Stomach (tissue), 8 donors: ENCODE measurements at regions not wholly inside any gene's neighbourhood (a gene's known extent, or its start where the extent isn't known, plus 50 kb on each side); places are given as distances from the start of the nearest gene placed in this dataset.

Experiments used
- DNase-seq, 2 donors: peaks; one replicate each; pipeline versions ENCODE4 v3.0.0 to v3.0.0-alpha.2; 2013 to 2019
- H3K27ac ChIP-seq, 5 donors: fragments of 200-600 bp in 4 of 5; sonication (generic) in 4 of 5; one replicate each; pipeline ENCODE4 v1.5.1; 2013 to 2019; ENCODE audit warnings: mild to moderate bottlenecking in 1 of 5, moderate library complexity in 1 of 5
- H3K27me3 ChIP-seq, 3 donors: fragments of 200-600 bp; sonication (generic); one replicate each; pipeline ENCODE4 v1.5.1; 2017 to 2019; ENCODE audit warnings: mixed run types in 1 of 3
- H3K36me3 ChIP-seq, 4 donors: fragments of 200-600 bp; sonication (generic); 1 replicate in 3 of 4; 2 replicates in 1 of 4; pipeline ENCODE4 v1.5.1; 2016 to 2019
- H3K4me1 ChIP-seq, 4 donors: fragments of 200-600 bp; sonication (generic); one replicate each; pipeline ENCODE4 v1.5.1; 2016 to 2019
- H3K4me3 ChIP-seq, 4 donors: fragments of 200-600 bp; sonication (generic) in 3 of 4; one replicate each; pipeline ENCODE4 v1.5.1; 2016 to 2019; ENCODE audit warnings: mild to moderate bottlenecking in 1 of 4
- H3K9me3 ChIP-seq, 4 donors: fragments of 200-600 bp; sonication (generic); one replicate each; pipeline ENCODE4 v1.5.1; 2016 to 2019
- CTCF ChIP-seq, 7 experiments: fragments of 450-650 bp in 4 of 7; fragments of 200-600 bp in 3 of 7; sonication (generic) in 3 of 7; IDR thresholded peaks; one replicate each; pipeline ENCODE4 v1.5.1; 2016 to 2019; ENCODE audit warnings: antibody characterized with exemption in 7 of 7, control low read depth in 2 of 7, mild to moderate bottlenecking in 1 of 7
- EP300 ChIP-seq: sonication (generic); formaldehyde crosslinking; IDR thresholded peaks from one replicate; pipeline ENCODE4 v1.6.1; 2017; ENCODE audit warnings: antibody characterized with exemption
- POLR2A ChIP-seq, 4 donors: fragments of 450-650 bp; IDR thresholded peaks; one replicate each; pipeline ENCODE4 v1.6.1; 2016; ENCODE audit warnings: antibody characterized with exemption in 4 of 4, control low read depth in 2 of 4, mild to moderate bottlenecking in 1 of 4, moderate library complexity in 1 of 4
- POLR2AphosphoS5 ChIP-seq, 3 donors: sonication (generic); formaldehyde crosslinking; IDR thresholded peaks; one replicate each; pipeline ENCODE4 v1.6.1; 2016; ENCODE audit warnings: antibody characterized with exemption in 3 of 3
- WGBS, 5 donors: extraction: QIAGEN DNeasy Blood & Tissue Kit in 3 of 5; methylation state at CpG; one replicate each; pipeline versions ENCODE4 v1.1.5 to v1.1.7; 2013 to 2018; 5-methylcytosine and 5-hydroxymethylcytosine counted together
- intact Hi-C: fragments of 100-400 bp; cut with DNase I; formaldehyde crosslinking; loops from one replicate; pipeline ENCODE4 v1.15.1; 2023; ENCODE audit warnings: low total_unique reads
- donor health status: healthy with polysubstance abuse.
- donor health status: Bipolar disorder and iron deficiency.
- donor health status: healthy.

GRCh38 chr3:145005427-145005826, 1033.8 kb downstream of the DIPK2A start:
- no peaks in the 10 kb centered on the region for H3K4me1 ChIP-seq
- no peaks in the 10 kb centered on the region for H3K27me3 ChIP-seq
- H3K9me3 ChIP-seq, result peaks cover 0 to 19% (median 14%) of the 10 kb centered on the region in 4 donors
- no peaks in the 10 kb centered on the region for H3K36me3 ChIP-seq
- no peak for DNase-seq
- intact Hi-C loops, result no loop called here
- H3K27ac ChIP-seq, result no peak overlapping the region
- TF ChIP-seq CTCF (IDR thresholded peaks at IDR 0.05) (no peak), POLR2A (IDR thresholded peaks at IDR 0.05) (no peak), EP300 (no peak), POLR2AphosphoS5 (IDR thresholded peaks at IDR 0.05) (no peak)
- no peak overlapping the region for H3K4me3 ChIP-seq
- WGBS, 5 donors, result 77 to 83% (median 80%) methylated on average over 4 of the region's 4 CpGs

DNA sequence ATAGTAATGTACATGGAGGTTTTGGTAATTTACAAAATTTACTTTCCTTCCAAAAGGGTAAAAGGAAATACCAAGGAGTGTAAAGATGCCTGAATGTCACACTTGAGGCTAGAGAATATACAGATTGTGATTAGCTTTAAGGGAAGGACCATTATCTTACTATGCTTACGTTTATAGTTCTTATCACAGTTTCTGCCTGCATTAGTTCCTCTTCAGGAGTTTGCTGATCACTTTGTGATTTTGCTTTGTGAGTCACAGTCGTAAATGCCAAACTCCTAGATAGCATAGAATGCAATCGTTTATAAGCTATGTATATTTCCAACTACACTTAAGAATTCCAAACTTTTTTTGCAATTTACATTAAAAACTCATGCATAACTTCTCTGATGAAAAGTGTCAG, 1034.6 kb downstream of the DIPK2A start:
- no peak overlapping the region for H3K4me3 ChIP-seq
- DNase-seq, result no peak
- peaks cover 0 to 11% (median 10%) of the 10 kb centered on the region in 4 donors for H3K9me3 ChIP-seq
- 17 to 38% (median 26%) methylated on average over 3 of the region's 3 CpGs for WGBS, 5 donors
- H3K4me1 ChIP-seq, result no peaks in the 10 kb centered on the region
- H3K27ac ChIP-seq, result no peak overlapping the region
- intact Hi-C loops, result no loop called here
- TF ChIP-seq POLR2AphosphoS5 (IDR thresholded peaks at IDR 0.05) (no peak), CTCF (IDR thresholded peaks at IDR 0.05) (no peak), POLR2A (IDR thresholded peaks at IDR 0.05) (no peak), EP300 (no peak)
- H3K36me3 ChIP-seq, result no peaks in the 10 kb centered on the region
- no peaks in the 10 kb centered on the region for H3K27me3 ChIP-seq

GRCh38 chr3:145013931-145014330, 1042.3 kb downstream of the DIPK2A start:
- Histone ChIP-seq H3K4me1 (no peaks in the 10 kb centered on the region), H3K9me3 (no peaks in the 10 kb centered on the region), H3K4me3 (no peak overlapping the region), H3K27me3 (no peaks in the 10 kb centered on the region), H3K27ac (no peak overlapping the region), H3K36me3 (no peaks in the 10 kb centered on the region)
- intact Hi-C loops, result no loop called here
- no peak for DNase-seq
- TF ChIP-seq POLR2AphosphoS5 (IDR thresholded peaks at IDR 0.05) (no peak), EP300 (no peak), POLR2A (IDR thresholded peaks at IDR 0.05) (no peak), CTCF (IDR thresholded peaks at IDR 0.05) (no peak)
- WGBS, 5 donors, result 83 to 95% (median 87%) methylated on average over 1 of the region's 1 CpG

- intact Hi-C loops, result no loop called here
Observed at GRCh38 chr3:145015253-145015652, 1043.6 kb downstream of the DIPK2A start.

More at GRCh38 chr3:145015253-145015652, 1043.6 kb downstream of the DIPK2A start:
- Histone ChIP-seq H3K27me3 (no peaks in the 10 kb centered on the region), H3K4me3 (no peak overlapping the region), H3K27ac (no peak overlapping the region), H3K4me1 (no peaks in the 10 kb centered on the region), H3K36me3 (no peaks in the 10 kb centered on the region), H3K9me3 (no peaks in the 10 kb centered on the region)
- DNase-seq, result no peak
- 38 to 63% (median 51%) methylated on average over 1 of the region's 1 CpG for WGBS, 5 donors
- TF ChIP-seq POLR2AphosphoS5 (IDR thresholded peaks at IDR 0.05), result no peak
- TF ChIP-seq EP300, result no peak
- TF ChIP-seq POLR2A (IDR thresholded peaks at IDR 0.05), result no peak
- TF ChIP-seq CTCF (IDR thresholded peaks at IDR 0.05), result no peak
